ENCODE measurements at regions not wholly inside any gene's neighbourhood (a gene's known extent, or its start where the extent isn't known, plus 50 kb on each side); places are given as distances from the start of the nearest gene placed in this dataset.
"Not testable (repeated sequence)": the region's sequence is repeated elsewhere in the genome, so short reads cannot be mapped to it uniquely, and the experiment has no call there.

DNA sequence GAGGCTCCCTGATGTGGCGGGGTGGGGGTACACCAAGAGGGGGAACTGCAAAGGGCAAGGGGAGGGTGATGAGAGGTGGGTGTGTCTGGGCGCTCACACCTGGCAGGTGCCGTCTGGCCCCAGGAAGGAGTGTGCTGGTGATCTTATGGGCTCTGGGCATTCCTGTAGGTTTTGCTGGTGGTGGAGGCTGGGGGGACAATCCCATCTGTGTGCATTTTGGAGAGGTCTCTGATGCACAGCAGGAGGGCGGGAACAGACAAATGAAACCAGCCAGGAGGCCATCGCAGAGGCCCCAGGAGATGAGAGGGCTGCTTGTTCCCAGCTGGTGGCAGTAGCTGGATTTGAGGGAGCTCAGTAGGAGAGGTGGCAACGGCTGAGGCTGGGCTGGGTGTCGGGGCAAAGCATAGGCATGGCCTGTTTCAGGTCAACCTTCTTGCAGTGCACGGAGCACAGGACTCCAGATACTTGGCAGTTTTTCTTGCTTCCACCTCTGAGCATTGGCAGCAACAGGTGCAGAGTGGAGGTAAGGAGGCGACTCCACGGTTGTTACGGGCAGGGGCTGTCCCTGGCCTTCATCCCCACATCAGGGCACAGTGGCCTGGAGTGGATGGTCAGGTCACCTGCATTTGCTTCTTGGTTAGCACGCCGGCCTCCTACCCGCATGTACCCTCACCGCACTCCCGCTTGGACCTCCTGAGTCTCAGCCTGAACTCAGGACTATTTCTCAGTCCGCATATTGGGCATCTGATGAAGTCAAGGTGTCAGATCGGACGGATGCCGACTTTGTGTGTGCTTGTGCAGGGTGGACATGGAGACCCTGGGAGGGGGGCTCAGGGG is 194.2 kb upstream of the HDAC4 start:
- no peak for DNase-seq

GRCh38 chr2:239594019-239594771 is 193.4 kb upstream of the HDAC4 start:
- DNase-seq: no peak

DNA sequence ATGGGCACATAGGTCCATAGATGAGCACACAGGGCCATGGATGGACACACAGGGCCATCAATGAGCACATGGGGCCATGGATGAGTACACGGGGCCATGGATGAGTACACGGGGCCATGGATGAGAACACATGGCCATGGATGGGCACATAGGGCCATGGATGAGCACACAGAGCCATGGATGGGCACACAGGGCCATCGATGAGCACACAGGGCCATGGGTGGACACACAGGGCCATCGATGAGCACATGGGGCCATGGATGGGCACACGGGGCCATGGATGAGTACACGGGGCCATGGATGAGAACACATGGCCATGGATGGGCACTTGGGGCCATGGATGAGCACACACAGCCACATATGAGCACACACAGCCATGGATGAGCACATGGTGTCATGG is 192.6 kb upstream of the HDAC4 start:
- DNase-seq: no peak

DNA sequence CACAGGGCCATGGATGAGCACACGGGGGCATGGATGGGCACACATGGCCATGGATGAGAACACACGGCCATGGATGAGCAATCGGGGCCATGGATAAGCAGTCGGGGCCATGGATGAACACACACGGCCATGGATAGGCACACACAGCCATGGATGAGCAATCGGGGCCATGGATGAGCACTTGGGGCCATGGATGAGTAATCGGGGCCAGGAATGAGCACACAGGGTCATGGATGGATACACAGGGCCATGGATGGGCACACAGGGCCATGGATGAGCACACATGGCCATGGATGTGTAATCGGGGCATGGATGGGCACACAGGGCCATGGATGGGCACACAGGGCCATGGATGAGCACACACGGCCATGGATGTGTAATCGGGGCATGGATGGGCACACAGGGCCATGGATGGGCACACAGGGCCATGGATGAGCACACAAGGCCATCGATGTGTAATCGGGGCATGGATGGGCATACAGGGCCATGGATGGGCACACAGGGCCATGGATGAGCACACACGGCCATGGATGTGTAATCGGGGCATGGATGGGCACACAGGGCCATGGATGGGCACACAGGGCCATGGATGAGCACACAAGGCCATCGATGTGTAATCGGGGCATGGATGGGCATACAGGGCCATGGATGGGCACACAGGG is 191.9 kb upstream of the HDAC4 start:
- DNase-seq: not testable (repeated sequence)

- no peak for DNase-seq
Observed at GRCh38 chr2:239590995-239591915, 190.4 kb upstream of the HDAC4 start.

GRCh38 chr2:239590276-239590675 is 189.5 kb upstream of the HDAC4 start:
- no peak for DNase-seq

GRCh38 chr2:239589833-239590232 is 189.0 kb upstream of the HDAC4 start:
- DNase-seq: no peak

- DNase-seq: no peak
Observed at GRCh38 chr2:239589270-239589825, 188.5 kb upstream of the HDAC4 start.

DNA sequence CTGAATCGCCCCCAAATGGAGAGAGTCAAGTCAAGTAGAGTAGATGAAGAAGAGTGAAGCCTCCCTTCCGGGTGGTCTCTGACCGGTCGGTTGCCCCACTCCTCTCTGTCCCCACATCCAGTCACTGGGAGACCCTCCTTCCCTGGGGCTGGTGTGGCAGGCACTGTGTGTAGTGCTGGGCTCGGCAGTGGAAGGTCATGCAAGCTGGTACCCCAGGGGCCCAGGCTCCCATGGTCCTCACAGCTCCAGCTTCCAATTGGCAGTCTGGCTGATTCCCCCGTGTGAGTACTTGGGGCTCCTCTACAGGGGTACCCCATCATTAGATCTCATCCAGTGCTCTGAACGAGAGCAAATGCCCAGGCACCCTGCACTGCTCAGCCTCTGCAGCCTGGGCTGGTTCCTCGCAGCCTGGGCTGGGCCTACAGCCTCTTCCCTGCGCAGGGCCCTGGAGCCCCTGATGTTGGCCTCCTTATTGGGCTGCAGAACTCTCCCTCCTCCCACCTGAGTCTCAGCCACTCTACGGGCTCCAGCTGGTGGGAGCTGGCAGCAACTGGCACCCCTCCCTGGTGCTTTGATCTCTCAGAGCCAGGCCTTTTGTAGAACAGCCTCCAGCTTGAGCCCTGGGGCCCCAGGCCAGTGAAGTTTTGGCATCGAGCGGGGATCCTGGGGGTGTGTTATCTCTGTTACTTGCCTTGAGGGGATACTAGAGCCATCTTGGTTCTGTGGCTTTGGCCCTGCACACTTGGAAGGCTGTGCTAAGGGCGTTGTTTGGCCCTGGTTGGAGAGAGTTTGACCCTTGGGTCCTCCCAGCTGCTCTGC is 187.8 kb upstream of the HDAC4 start:
- no peak for DNase-seq

DNA sequence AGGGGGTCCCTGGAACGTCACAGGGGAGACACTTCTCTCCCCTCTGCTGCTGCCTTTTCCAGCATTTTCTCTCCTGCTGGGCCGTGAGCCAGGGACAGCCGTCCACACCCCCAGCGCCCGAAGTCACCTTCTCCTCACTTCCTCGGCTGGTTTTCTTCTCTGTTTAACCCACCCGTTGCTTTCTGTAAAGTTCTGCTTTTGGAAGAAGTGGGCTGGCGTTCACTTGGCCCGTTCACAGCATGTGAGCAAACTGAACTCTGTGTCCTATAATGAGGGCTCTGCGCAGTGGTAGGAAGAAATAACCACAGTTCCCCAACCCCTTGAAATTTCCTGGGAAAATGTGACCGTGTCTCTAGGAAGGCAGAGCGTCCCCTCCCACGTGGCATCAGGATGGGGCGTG is 187.0 kb upstream of the HDAC4 start:
- no peak for DNase-seq

DNA sequence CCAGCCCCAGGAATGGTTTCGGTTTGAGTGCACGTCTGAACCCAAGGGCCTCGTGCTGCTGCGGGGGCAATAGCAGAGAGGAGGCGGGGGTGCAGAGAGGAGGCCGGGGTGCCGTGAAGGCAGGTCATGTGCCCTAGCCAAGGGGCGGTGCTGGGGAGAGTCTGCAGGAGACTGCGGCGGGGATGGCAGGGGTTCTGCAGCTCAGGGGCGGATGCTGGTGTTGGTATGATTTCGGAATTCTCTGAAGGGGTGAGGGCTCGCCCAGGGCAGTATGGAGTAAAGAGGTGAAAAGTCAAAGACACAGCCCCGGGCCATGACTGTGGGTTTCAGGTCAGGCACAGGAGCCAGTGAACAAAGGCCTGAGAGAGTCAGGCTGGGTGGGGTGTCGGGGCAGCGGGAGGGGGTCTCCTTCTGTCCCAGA is 186.5 kb upstream of the HDAC4 start:
- DNase-seq: no peak

- no peak for DNase-seq
Observed at GRCh38 chr2:239586651-239587310, 186.0 kb upstream of the HDAC4 start.

DNA sequence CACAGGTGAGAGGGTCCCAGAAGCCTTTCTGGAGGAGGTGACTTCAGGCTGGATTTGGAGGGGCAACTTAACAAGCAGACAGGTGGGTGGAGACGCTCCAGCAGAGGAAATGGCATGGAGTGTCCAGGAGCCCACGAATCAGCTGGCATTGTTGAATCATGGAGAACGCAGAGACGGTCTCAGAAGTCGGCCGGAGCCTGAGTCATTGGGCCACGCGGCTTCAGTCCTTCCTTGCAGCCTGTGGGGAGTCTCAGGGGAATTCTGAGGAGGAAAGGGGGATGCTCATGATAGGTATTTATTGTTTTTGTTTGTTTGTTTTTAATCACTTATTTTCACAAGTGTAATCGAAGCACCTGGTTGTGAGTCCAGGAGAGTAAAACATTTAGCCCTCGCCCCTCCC is 184.6 kb upstream of the HDAC4 start:
- DNase-seq: no peak

GRCh38 chr2:239584986-239585385 is 184.2 kb upstream of the HDAC4 start:
- DNase-seq: no peak

DNA sequence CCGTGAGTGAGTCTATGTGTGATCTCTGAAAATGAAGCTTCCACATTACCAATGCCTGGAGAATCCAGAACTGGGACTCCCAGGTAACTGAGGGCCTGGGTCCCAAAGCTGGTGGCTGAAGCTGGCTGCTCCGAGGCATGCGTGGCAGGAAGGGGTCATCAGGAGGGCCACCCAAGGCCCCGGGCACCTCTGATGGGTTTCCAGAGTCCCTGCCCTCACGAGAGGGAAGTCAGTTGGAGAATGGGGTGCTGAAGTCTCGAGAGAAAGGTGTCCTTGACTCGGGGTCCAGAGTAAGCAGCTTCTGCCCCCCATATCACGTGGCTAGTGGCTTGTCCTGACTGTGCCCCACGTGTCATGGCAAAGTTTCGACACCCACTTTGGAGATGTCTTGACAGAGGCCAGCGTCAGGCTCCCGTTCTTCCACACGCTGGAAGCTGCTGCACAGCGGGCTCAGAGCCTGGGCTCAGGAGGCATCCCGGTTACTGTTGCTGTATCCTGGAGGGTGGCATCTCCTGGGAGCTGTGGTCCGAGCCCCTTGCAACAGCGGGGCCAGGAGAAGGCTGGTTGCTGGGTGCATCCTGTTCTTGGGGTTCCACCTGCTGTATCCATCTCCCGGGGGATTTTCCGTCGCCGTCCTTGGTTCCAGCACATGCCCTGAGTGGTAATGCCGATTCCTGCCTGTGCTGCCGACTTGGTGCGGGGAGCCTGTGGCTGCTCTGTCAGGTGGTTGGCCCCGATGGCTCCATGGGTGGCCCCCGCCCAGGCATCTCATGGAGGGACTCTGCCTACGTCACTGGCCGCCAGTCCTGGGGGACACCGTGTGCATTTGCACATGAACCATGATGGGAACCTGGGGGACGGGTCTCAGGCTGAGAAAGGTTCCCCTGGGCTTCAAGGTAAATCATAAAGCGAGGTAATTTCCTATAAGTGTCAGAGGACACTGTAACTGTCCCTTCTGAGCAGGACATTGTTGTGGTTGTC is 183.3 kb upstream of the HDAC4 start:
- no peak for DNase-seq

GRCh38 chr2:239583171-239583878 is 182.5 kb upstream of the HDAC4 start:
- no peak for DNase-seq

DNA sequence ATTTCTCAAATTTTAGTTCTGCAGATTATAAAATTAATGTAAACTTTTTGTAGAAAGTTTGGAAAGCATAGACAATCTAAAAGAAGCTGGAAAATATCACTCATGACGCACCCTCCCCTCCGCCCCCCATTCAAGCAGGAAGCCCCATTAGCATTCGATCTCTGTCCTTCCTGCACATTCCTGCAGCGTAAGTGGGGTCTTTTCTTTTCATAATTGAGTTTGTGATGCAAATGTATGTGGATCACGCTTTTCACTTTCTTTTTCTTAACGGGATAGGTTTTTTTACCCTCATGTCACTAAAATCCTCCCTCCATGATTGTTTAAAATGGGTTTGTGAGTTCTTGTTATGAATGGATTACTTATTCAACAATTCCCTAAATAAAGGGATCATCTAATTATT is 181.7 kb upstream of the HDAC4 start:
- no peak for DNase-seq

- no peak for DNase-seq
Observed at GRCh38 chr2:239581352-239581901, 180.6 kb upstream of the HDAC4 start.

DNA sequence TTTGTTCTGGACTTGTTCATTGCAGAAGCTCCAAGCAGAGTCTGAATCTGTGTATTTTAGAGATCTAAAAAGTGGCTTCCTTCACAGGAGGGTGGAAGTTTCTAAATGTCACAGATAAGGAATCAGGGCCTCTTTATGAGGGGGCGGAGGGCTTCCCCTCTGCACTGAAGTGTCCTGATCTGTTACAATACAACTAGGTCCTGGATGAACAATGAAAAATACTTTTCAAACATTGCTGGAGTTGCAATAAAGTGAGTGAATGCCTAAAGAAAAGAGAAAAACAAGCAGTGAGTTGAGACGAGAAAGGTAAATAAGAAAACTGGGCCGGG is 179.3 kb upstream of the HDAC4 start:
- DNase-seq: no peak
